GM23338 (cell line): ENCODE measurements at regions not wholly inside any gene's neighbourhood (a gene's known extent, or its start where the extent isn't known, plus 50 kb on each side); places are given as distances from the start of the nearest gene placed in this dataset.

Experiments
- ATAC-seq: fragments of 200-7000 bp; cut with Tn5 transposase; 3 replicates; pipeline ENCODE4 v1.9.1; 2020
- DNase-seq: peaks from one replicate; pipeline ENCODE4 v3.0.0-alpha.2; 2015; ENCODE audit warnings: low spot score
- H2AFZ ChIP-seq: fragments of 200-600 bp; sonication (generic); 2 replicates; pipeline ENCODE4 v1.8.0; 2016; ENCODE audit warnings: antibody characterized with exemption, mild to moderate bottlenecking, moderate library complexity
- H3F3A ChIP-seq: fragments of 200-600 bp; sonication (generic); replicated peaks from 2 replicates; pipeline ENCODE4 v1.8.0; 2017; ENCODE audit warnings: antibody characterized with exemption, mixed run types, low read depth
- H3K27ac ChIP-seq: fragments of 200-600 bp; sonication (generic); 2 replicates; pipeline ENCODE4 v1.6.1; 2016; ENCODE audit warnings: low read depth
- H3K27me3 ChIP-seq: fragments of 200-600 bp; sonication (generic); 2 replicates; pipeline ENCODE4 v1.8.0; 2016; ENCODE audit warnings: mild to moderate bottlenecking, mixed run types, moderate library complexity; ENCODE audit not compliant: insufficient read depth
- H3K36me3 ChIP-seq: fragments of 200-600 bp; sonication (generic); 2 replicates; pipeline ENCODE4 v1.8.0; 2016; ENCODE audit warnings: mild to moderate bottlenecking; ENCODE audit not compliant: insufficient read depth
- H3K4me1 ChIP-seq: fragments of 200-600 bp; sonication (generic); 2 replicates; pipeline ENCODE4 v1.8.0; 2016; ENCODE audit warnings: mild to moderate bottlenecking, moderate library complexity; ENCODE audit not compliant: insufficient read depth
- H3K4me2 ChIP-seq: fragments of 200-600 bp; sonication (generic); 2 replicates; pipeline ENCODE4 v1.7.1; 2017; ENCODE audit warnings: mixed run types
- H3K4me3 ChIP-seq: fragments of 200-600 bp; sonication (generic); 2 replicates; pipeline ENCODE4 v1.6.1; 2016; ENCODE audit warnings: mixed run types
- H3K79me2 ChIP-seq: fragments of 200-600 bp; sonication (generic); replicated peaks from 2 replicates; pipeline ENCODE4 v1.8.0; 2017; ENCODE audit warnings: mild to moderate bottlenecking; ENCODE audit not compliant: insufficient read depth
- H3K9me2 ChIP-seq: fragments of 200-600 bp; sonication (generic); 2 replicates; pipeline ENCODE4 v1.8.0; 2017; ENCODE audit not compliant: insufficient read depth
- H4K20me1 ChIP-seq: fragments of 200-600 bp; sonication (generic); replicated peaks from 2 replicates; pipeline ENCODE4 v1.8.0; 2017; ENCODE audit warnings: mild to moderate bottlenecking; ENCODE audit not compliant: insufficient read depth
- H3K27ac Mint-ChIP-seq: 2 replicates; pipeline ENCODE4 v1.8.0; 2020; ENCODE audit warnings: inconsistent platforms, mild to moderate bottlenecking, moderate library complexity, mixed read lengths
- H3K27me3 Mint-ChIP-seq: 3 replicates; pipeline ENCODE4 v1.8.0; 2022; ENCODE audit warnings: low read depth, mild to moderate bottlenecking, moderate library complexity, mixed read lengths, inconsistent platforms; ENCODE audit not compliant: insufficient read depth, poor library complexity
- H3K36me3 Mint-ChIP-seq: 3 replicates; pipeline ENCODE4 v1.8.0; 2021; ENCODE audit warnings: low read depth, mild to moderate bottlenecking, inconsistent platforms, moderate library complexity, mixed read lengths
- H3K4me1 Mint-ChIP-seq: 3 replicates; pipeline ENCODE4 v1.8.0; 2020; ENCODE audit warnings: mild to moderate bottlenecking, inconsistent platforms, mixed read lengths
- H3K4me3 Mint-ChIP-seq: 3 replicates; pipeline ENCODE4 v1.8.0; 2021; ENCODE audit warnings: moderate library complexity, mild to moderate bottlenecking, inconsistent platforms, mixed read lengths
- H3K9me3 Mint-ChIP-seq: 3 replicates; pipeline ENCODE4 v1.8.0; 2020; ENCODE audit warnings: moderate library complexity, mild to moderate bottlenecking, inconsistent platforms, mixed read lengths
- CREB1 ChIP-seq: fragments of 250-450 bp; sonication (Bioruptor Pico); IDR thresholded peaks from 2 replicates; pipeline ENCODE4 v1.5.0; 2020; ENCODE audit warnings: low read depth, mild to moderate bottlenecking, moderate library complexity
- EZH2 ChIP-seq: fragments of 200-600 bp; sonication (generic); IDR thresholded peaks from one replicate; pipeline ENCODE4 v1.8.0; 2017; ENCODE audit warnings: antibody characterized with exemption, mild to moderate bottlenecking, low read depth; ENCODE audit not compliant: unreplicated experiment
- EZH2phosphoT487 ChIP-seq: fragments of 200-600 bp; sonication (generic); IDR thresholded peaks from one replicate; pipeline ENCODE4 v1.8.1; 2018; ENCODE audit warnings: antibody characterized with exemption; ENCODE audit not compliant: unreplicated experiment
- JUNB ChIP-seq: IDR thresholded peaks from one replicate; pipeline ENCODE4 v1.6.1; 2016; ENCODE audit warnings: antibody characterized with exemption; ENCODE audit not compliant: unreplicated experiment
- NANOG ChIP-seq: IDR thresholded peaks from 2 replicates; pipeline ENCODE4 v1.6.1; 2016; ENCODE audit warnings: antibody characterized with exemption, borderline replicate concordance
- POLR2AphosphoS5 ChIP-seq: IDR thresholded peaks from 2 replicates; pipeline ENCODE4 v1.6.1; 2016; ENCODE audit warnings: antibody characterized with exemption, low read depth
- STAT1 ChIP-seq: IDR thresholded peaks from one replicate; pipeline ENCODE4 v1.6.1; 2016; ENCODE audit warnings: antibody characterized with exemption; ENCODE audit not compliant: unreplicated experiment
- ZNF114 ChIP-seq: fragments of 250-450 bp; sonication (Bioruptor Pico); IDR thresholded peaks from 2 replicates; pipeline ENCODE4 v1.5.0; 2020; ENCODE audit warnings: mild to moderate bottlenecking, moderate library complexity
- ZNF331 ChIP-seq: fragments of 250-450 bp; sonication (Bioruptor Pico); IDR thresholded peaks from 2 replicates; pipeline ENCODE4 v1.5.0; 2020; ENCODE audit warnings: low read depth, mild to moderate bottlenecking, moderate library complexity
- TF ChIP-seq, protein P1 (sequence below): IDR thresholded peaks from 2 replicates; pipeline ENCODE4 v1.6.1; 2016; ENCODE audit warnings: antibody characterized with exemption
- TF ChIP-seq, protein P2 (sequence below): fragments of 250-450 bp; sonication (Bioruptor Pico); IDR thresholded peaks from 2 replicates; pipeline ENCODE4 v1.5.0; 2020; ENCODE audit warnings: mild to moderate bottlenecking, moderate library complexity

DNA sequence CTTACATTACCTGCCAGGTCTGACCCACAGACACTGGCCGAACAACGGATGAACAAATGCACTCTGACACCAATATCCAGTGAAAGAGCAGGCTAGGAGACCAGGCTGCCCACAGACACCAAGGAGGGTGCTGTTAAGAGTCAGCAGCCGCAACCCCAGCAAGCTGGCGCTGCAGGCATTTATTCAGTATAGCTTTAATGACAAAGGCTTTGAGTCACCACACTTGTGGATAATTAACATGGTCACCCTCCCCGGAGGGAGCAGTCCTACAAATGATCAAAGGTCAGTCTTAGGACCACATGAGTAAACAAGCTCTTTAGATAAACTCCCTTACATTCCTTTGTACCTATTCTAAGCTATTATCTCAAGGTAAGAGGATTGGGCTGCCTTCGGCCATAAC is 368.5 kb upstream of the GRID2 start:
- no peaks in the 10 kb centered on the region for H3K4me1 ChIP-seq
- Mint-ChIP-seq H3K27me3 (no peaks in the 10 kb centered on the region), H3K27ac (no peak overlapping the region), H3K9me3 (peaks cover 3% of the 10 kb centered on the region; the same call in 1 of the 3 replicates), H3K36me3 (peaks cover 7% of the 10 kb centered on the region; the same call in 2 of the 3 replicates), H3K4me1 (no peaks in the 10 kb centered on the region), H3K4me3 (no peak overlapping the region)
- H3K79me2 ChIP-seq, result no peaks in the 10 kb centered on the region
- H3K27me3 ChIP-seq, result no peaks in the 10 kb centered on the region
- ATAC-seq (no peak), DNase-seq (no peak)
- H3F3A ChIP-seq, result no peaks in the 10 kb centered on the region
- no peak for TF ChIP-seq POLR2AphosphoS5
- TF ChIP-seq EZH2phosphoT487, result no peak
- no peak for TF ChIP-seq EZH2
- no peak for TF ChIP-seq STAT1
- no peak for TF ChIP-seq NANOG
- TF ChIP-seq ZNF331 (CRISPR knock-in tag), result no peak
- TF ChIP-seq JUNB, result no peak
- no peak for TF ChIP-seq ZNF114 (CRISPR knock-in tag)
- TF ChIP-seq, protein P1, sequence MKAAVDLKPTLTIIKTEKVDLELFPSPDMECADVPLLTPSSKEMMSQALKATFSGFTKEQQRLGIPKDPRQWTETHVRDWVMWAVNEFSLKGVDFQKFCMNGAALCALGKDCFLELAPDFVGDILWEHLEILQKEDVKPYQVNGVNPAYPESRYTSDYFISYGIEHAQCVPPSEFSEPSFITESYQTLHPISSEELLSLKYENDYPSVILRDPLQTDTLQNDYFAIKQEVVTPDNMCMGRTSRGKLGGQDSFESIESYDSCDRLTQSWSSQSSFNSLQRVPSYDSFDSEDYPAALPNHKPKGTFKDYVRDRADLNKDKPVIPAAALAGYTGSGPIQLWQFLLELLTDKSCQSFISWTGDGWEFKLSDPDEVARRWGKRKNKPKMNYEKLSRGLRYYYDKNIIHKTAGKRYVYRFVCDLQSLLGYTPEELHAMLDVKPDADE, result no peak
- no peak for TF ChIP-seq CREB1 (CRISPR knock-in tag)
- TF ChIP-seq, protein P2, sequence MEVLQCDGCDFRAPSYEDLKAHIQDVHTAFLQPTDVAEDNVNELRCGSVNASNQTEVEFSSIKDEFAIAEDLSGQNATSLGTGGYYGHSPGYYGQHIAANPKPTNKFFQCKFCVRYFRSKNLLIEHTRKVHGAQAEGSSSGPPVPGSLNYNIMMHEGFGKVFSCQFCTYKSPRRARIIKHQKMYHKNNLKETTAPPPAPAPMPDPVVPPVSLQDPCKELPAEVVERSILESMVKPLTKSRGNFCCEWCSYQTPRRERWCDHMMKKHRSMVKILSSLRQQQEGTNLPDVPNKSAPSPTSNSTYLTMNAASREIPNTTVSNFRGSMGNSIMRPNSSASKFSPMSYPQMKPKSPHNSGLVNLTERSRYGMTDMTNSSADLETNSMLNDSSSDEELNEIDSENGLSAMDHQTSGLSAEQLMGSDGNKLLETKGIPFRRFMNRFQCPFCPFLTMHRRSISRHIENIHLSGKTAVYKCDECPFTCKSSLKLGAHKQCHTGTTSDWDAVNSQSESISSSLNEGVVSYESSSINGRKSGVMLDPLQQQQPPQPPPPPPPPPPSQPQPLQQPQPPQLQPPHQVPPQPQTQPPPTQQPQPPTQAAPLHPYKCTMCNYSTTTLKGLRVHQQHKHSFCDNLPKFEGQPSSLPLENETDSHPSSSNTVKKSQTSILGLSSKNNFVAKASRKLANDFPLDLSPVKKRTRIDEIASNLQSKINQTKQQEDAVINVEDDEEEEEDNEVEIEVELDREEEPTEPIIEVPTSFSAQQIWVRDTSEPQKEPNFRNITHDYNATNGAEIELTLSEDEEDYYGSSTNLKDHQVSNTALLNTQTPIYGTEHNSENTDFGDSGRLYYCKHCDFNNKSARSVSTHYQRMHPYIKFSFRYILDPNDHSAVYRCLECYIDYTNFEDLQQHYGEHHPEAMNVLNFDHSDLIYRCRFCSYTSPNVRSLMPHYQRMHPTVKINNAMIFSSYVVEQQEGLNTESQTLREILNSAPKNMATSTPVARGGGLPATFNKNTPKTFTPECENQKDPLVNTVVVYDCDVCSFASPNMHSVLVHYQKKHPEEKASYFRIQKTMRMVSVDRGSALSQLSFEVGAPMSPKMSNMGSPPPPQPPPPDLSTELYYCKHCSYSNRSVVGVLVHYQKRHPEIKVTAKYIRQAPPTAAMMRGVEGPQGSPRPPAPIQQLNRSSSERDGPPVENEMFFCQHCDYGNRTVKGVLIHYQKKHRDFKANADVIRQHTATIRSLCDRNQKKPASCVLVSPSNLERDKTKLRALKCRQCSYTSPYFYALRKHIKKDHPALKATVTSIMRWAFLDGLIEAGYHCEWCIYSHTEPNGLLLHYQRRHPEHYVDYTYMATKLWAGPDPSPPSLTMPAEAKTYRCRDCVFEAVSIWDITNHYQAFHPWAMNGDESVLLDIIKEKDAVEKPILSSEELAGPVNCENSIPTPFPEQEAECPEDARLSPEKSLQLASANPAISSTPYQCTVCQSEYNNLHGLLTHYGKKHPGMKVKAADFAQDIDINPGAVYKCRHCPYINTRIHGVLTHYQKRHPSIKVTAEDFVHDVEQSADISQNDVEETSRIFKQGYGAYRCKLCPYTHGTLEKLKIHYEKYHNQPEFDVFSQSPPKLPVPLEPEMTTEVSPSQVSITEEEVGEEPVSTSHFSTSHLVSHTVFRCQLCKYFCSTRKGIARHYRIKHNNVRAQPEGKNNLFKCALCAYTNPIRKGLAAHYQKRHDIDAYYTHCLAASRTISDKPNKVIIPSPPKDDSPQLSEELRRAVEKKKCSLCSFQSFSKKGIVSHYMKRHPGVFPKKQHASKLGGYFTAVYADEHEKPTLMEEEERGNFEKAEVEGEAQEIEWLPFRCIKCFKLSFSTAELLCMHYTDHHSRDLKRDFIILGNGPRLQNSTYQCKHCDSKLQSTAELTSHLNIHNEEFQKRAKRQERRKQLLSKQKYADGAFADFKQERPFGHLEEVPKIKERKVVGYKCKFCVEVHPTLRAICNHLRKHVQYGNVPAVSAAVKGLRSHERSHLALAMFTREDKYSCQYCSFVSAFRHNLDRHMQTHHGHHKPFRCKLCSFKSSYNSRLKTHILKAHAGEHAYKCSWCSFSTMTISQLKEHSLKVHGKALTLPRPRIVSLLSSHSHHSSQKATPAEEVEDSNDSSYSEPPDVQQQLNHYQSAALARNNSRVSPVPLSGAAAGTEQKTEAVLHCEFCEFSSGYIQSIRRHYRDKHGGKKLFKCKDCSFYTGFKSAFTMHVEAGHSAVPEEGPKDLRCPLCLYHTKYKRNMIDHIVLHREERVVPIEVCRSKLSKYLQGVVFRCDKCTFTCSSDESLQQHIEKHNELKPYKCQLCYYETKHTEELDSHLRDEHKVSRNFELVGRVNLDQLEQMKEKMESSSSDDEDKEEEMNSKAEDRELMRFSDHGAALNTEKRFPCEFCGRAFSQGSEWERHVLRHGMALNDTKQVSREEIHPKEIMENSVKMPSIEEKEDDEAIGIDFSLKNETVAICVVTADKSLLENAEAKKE, result no peak
- no peaks in the 10 kb centered on the region for H3K9me2 ChIP-seq
- no peak overlapping the region for H2AFZ ChIP-seq
- H4K20me1 ChIP-seq, result no peaks in the 10 kb centered on the region
- H3K4me2 ChIP-seq, result no peak overlapping the region
- no peaks in the 10 kb centered on the region for H3K36me3 ChIP-seq
- no peak overlapping the region for H3K27ac ChIP-seq
- H3K4me3 ChIP-seq, result no peak overlapping the region
